HEK293 (cell line): ENCODE measurements at regions not wholly inside any gene's neighbourhood (a gene's known extent, or its start where the extent isn't known, plus 50 kb on each side); places are given as distances from the start of the nearest gene placed in this dataset.

ENCODE experiments used
- CTCF ChIA-PET: fragments of 350-600 bp; formaldehyde crosslinking; extraction: SDS; loops from one replicate; lab custom pipeline; 2021; ENCODE audit warnings: antibody characterized with exemption; lab: Yijun Ruan, JAX
- POLR2A ChIA-PET: fragments of 300-600 bp; formaldehyde crosslinking; extraction: SDS; loops from one replicate; lab custom pipeline; 2020; ENCODE audit warnings: antibody characterized with exemption, inconsistent platforms; lab: Yijun Ruan, JAX
- H3K27ac ChIP-seq: fragments of 200-500 bp; sonication (Bioruptor generic); 2 replicates; pipeline ENCODE4 v1.5.1; 2014; ENCODE audit warnings: low read depth, low read length, control low read depth, inconsistent platforms; ENCODE audit errors: extremely low read depth
- H3K36me3 ChIP-seq, 2 experiments: fragments of 200-500 bp in 1 of 2; sonication (Bioruptor generic) in 1 of 2; 1 replicate in 1 of 2; 2 replicates in 1 of 2; pipeline ENCODE4 v1.5.1; 2014 to 2017; ENCODE audit warnings: inconsistent platforms in 2 of 2, low read length in 2 of 2; ENCODE audit not compliant: control insufficient read depth in 2 of 2, insufficient read depth in 1 of 2
- H3K4me1 ChIP-seq: fragments of 200-500 bp; sonication (Bioruptor generic); 2 replicates; pipeline ENCODE4 v1.5.1; 2014; ENCODE audit warnings: mild to moderate bottlenecking, low read length, inconsistent platforms; ENCODE audit not compliant: control insufficient read depth, insufficient read depth
- H3K4me3 ChIP-seq: 2 replicates; pipeline ENCODE4 v1.5.1; 2011; ENCODE audit warnings: low read depth, mild to moderate bottlenecking, control low read depth, low read length, moderate library complexity
- H3K9me3 ChIP-seq: fragments of 200-500 bp; sonication (Bioruptor generic); 2 replicates; pipeline ENCODE4 v1.5.1; 2014; ENCODE audit warnings: low read depth, low read length, inconsistent platforms; ENCODE audit not compliant: control insufficient read depth, insufficient read depth
- BCL6B ChIP-seq: fragments of 450-650 bp; formaldehyde crosslinking; IDR thresholded peaks from 2 replicates; pipeline ENCODE4 v1.5.1; 2017; ENCODE audit warnings: missing biosample characterization, missing genetic modification characterization
- CTCF ChIP-seq: fragments of 450-650 bp; formaldehyde crosslinking; IDR thresholded peaks from 2 replicates; pipeline ENCODE4 v1.5.1; 2016; ENCODE audit warnings: missing biosample characterization, missing genetic modification characterization
- GFI1B ChIP-seq: fragments of 450-650 bp; formaldehyde crosslinking; IDR thresholded peaks from 2 replicates; pipeline ENCODE4 v1.5.1; 2016; ENCODE audit warnings: missing biosample characterization, missing genetic modification characterization
- KLF17 ChIP-seq: fragments of 450-650 bp; formaldehyde crosslinking; IDR thresholded peaks from 2 replicates; pipeline ENCODE4 v1.5.1; 2016; ENCODE audit warnings: missing biosample characterization, missing genetic modification characterization
- KLF8 ChIP-seq: fragments of 450-650 bp; formaldehyde crosslinking; IDR thresholded peaks from 2 replicates; pipeline ENCODE4 v1.5.1; 2016; ENCODE audit warnings: missing biosample characterization, missing genetic modification characterization
- PBX3 ChIP-seq: sonication (generic); formaldehyde crosslinking; IDR thresholded peaks from 2 replicates; pipeline ENCODE4 v1.8.1; 2022; ENCODE audit warnings: mild to moderate bottlenecking, moderate library complexity, missing genetic modification reagents
- PRDM10 ChIP-seq: fragments of 450-650 bp; formaldehyde crosslinking; IDR thresholded peaks from 2 replicates; pipeline ENCODE4 v1.5.1; 2016; ENCODE audit warnings: missing biosample characterization, missing genetic modification characterization
- ZIC2 ChIP-seq: fragments of 450-650 bp; formaldehyde crosslinking; IDR thresholded peaks from 2 replicates; pipeline ENCODE4 v1.5.1; 2016; ENCODE audit warnings: missing biosample characterization, missing genetic modification characterization
- ZNF155 ChIP-seq: fragments of 450-650 bp; formaldehyde crosslinking; IDR thresholded peaks from 2 replicates; pipeline ENCODE4 v1.5.1; 2016; ENCODE audit warnings: missing biosample characterization, missing genetic modification characterization
- ZNF169 ChIP-seq: fragments of 450-650 bp; formaldehyde crosslinking; IDR thresholded peaks from 2 replicates; pipeline ENCODE4 v1.5.1; 2016; ENCODE audit warnings: missing biosample characterization, missing genetic modification characterization
- ZNF23 ChIP-seq: fragments of 450-650 bp; formaldehyde crosslinking; IDR thresholded peaks from 2 replicates; pipeline ENCODE4 v1.5.1; 2016; ENCODE audit warnings: missing biosample characterization, missing genetic modification characterization, borderline replicate concordance
- ZNF324 ChIP-seq: fragments of 450-650 bp; formaldehyde crosslinking; IDR thresholded peaks from 2 replicates; pipeline ENCODE4 v1.5.1; 2016; ENCODE audit warnings: missing biosample characterization, missing genetic modification characterization
- ZNF416 ChIP-seq: fragments of 450-650 bp; formaldehyde crosslinking; IDR thresholded peaks from 2 replicates; pipeline ENCODE4 v1.5.1; 2016; ENCODE audit warnings: missing biosample characterization, missing genetic modification characterization
- ZNF501 ChIP-seq: fragments of 450-650 bp; formaldehyde crosslinking; IDR thresholded peaks from 2 replicates; pipeline ENCODE4 v1.5.1; 2016; ENCODE audit warnings: missing biosample characterization, missing genetic modification characterization
- ZNF623 ChIP-seq: fragments of 450-650 bp; formaldehyde crosslinking; IDR thresholded peaks from 2 replicates; pipeline ENCODE4 v1.5.1; 2016; ENCODE audit warnings: missing biosample characterization, missing genetic modification characterization
- ZNF624 ChIP-seq: fragments of 450-650 bp; formaldehyde crosslinking; IDR thresholded peaks from 2 replicates; pipeline ENCODE4 v1.5.1; 2017; ENCODE audit warnings: missing biosample characterization, missing genetic modification characterization

- POLR2A ChIA-PET, result no interaction called here
- no peaks in the 10 kb centered on the region for H3K9me3 ChIP-seq
- no peaks in the 10 kb centered on the region for H3K4me1 ChIP-seq
- no peaks in the 10 kb centered on the region for H3K36me3 ChIP-seq
- no peak overlapping the region for H3K27ac ChIP-seq
- CTCF ChIA-PET, result interaction anchor here (0.6 to 0.8 kb wide), 3 partner anchors 320 to 1040 kb away, joined by 3 read pairs; no protein-coding TSS in a partner anchor
- TF ChIP-seq ZNF624, result no peak
- TF ChIP-seq KLF8 (tag by site-specific recombination), result no peak
- TF ChIP-seq PRDM10, result no peak
- TF ChIP-seq ZNF623 (tag by site-specific recombination), result no peak
- TF ChIP-seq ZNF169 (tag by site-specific recombination), result no peak
- no peak for TF ChIP-seq ZIC2 (tag by site-specific recombination)
- no peak for TF ChIP-seq PBX3 (CRISPR knock-in tag)
- TF ChIP-seq ZNF416, result no peak
- TF ChIP-seq GFI1B (tag by site-specific recombination), result no peak
- TF ChIP-seq BCL6B, result no peak
- TF ChIP-seq ZNF23 (tag by site-specific recombination), result no peak
- TF ChIP-seq ZNF155, result no peak
- TF ChIP-seq ZNF501 (tag by site-specific recombination), result no peak
- no peak for TF ChIP-seq KLF17
- no peak overlapping the region for H3K4me3 ChIP-seq
Observed at GRCh38 chr1:29690156-29690555, 453.8 kb downstream of the PTPRU start.

- H3K4me1 ChIP-seq, result no peaks in the 10 kb centered on the region
- TF ChIP-seq ZNF324, result no peak
- peak; percentile 11; the same call in 1 of the 2 replicates for TF ChIP-seq CTCF (tag by site-specific recombination)
- TF ChIP-seq, all 188 proteins: peak for 1
- ChIA-PET POLR2A (no interaction called here), CTCF (interaction anchor here (0.6 to 2.7 kb wide), 5 partner anchors 8 to 1041 kb away, joined by 3 to 11 read pairs (median 3); no protein-coding TSS in a partner anchor)
- H3K36me3 ChIP-seq, result no peaks in the 10 kb centered on the region
- H3K27ac ChIP-seq, result no peak overlapping the region
- H3K4me3 ChIP-seq, result no peak overlapping the region
- H3K9me3 ChIP-seq, result no peaks in the 10 kb centered on the region
Observed at GRCh38 chr1:29689372-29690030, 453.2 kb downstream of the PTPRU start.
